H1 (cell line): ENCODE measurements at regions not wholly inside any gene's neighbourhood (a gene's known extent, or its start where the extent isn't known, plus 50 kb on each side); places are given as distances from the start of the nearest gene placed in this dataset.

Source experiments
- CTCF ChIA-PET: fragments of 300-600 bp; sonication (Branson Sonifier 250); formaldehyde crosslinking; loops from one replicate; lab custom pipeline; 2021; ENCODE audit not compliant: partially characterized antibody; lab: Charles Lee
- POLR2A ChIA-PET: fragments of 300-600 bp; sonication (Branson Sonifier 250); formaldehyde crosslinking; loops from one replicate; lab custom pipeline; 2021; ENCODE audit warnings: inconsistent platforms; ENCODE audit not compliant: partially characterized antibody; lab: Charles Lee
- DNase-seq, 2 experiments: peaks; one replicate each; pipeline versions ENCODE4 v3.0.0 to v3.0.0-alpha.2; 2010 to 2022; ENCODE audit warnings: low spot score in 2 of 2, low read depth in 1 of 2, mixed read lengths in 1 of 2
- FAIRE-seq: peaks from 2 replicates; lab custom pipeline; 2011; peaks lifted over from hg19 to GRCh38; lab: Jason Lieb, UNC
- H2AFZ ChIP-seq: 2 replicates; pipeline ENCODE4 v1.8.1; 2012; ENCODE audit warnings: low read length, inconsistent platforms
- H2AK5ac ChIP-seq: 2 replicates; pipeline ENCODE4 v1.6.1; 2013; ENCODE audit warnings: low read depth, low read length
- H2BK120ac ChIP-seq: replicated peaks from 2 replicates; pipeline ENCODE3; 2013; ENCODE audit warnings: low read depth, low read length, inconsistent platforms
- H2BK12ac ChIP-seq: 2 replicates; pipeline ENCODE4 v1.6.1; 2013; ENCODE audit warnings: low read depth, low read length
- H2BK15ac ChIP-seq: 2 replicates; pipeline ENCODE4 v1.6.1; 2013; ENCODE audit warnings: low read length
- H2BK20ac ChIP-seq: 2 replicates; pipeline ENCODE4 v1.6.1; 2013; ENCODE audit warnings: low read length
- H2BK5ac ChIP-seq: 2 replicates; pipeline ENCODE4 v1.6.1; 2013; ENCODE audit warnings: low read depth, low read length
- H3K14ac ChIP-seq: 2 replicates; pipeline ENCODE4 v1.6.1; 2013; ENCODE audit warnings: inconsistent platforms; ENCODE audit not compliant: insufficient read length
- H3K18ac ChIP-seq: 2 replicates; pipeline ENCODE4 v1.6.1; 2013; ENCODE audit warnings: low read length; ENCODE audit errors: extremely low read depth
- H3K23ac ChIP-seq: 2 replicates; pipeline ENCODE4 v1.6.1; 2013; ENCODE audit warnings: inconsistent platforms; ENCODE audit not compliant: insufficient read length
- H3K23me2 ChIP-seq: 2 replicates; pipeline ENCODE4 v1.6.1; 2013; ENCODE audit warnings: low read depth, low read length
- H3K27ac ChIP-seq: 2 replicates; pipeline ENCODE4 v1.6.1; 2011; ENCODE audit warnings: low read depth, low read length, inconsistent platforms
- H3K27me3 ChIP-seq, 4 experiments: replicated peaks in 1 of 4; 1 replicate in 1 of 4; 2 replicates in 3 of 4; pipeline versions ENCODE4 v1.6.1 to v1.8.1; 2011 to 2013; ENCODE audit warnings: low read length in 3 of 4, mild to moderate bottlenecking in 3 of 4, inconsistent platforms in 2 of 4, mixed read lengths in 2 of 4, moderate library complexity in 1 of 4; ENCODE audit not compliant: control insufficient read depth in 3 of 4, insufficient read depth in 3 of 4; ENCODE audit errors: extremely low read depth in 1 of 4
- H3K36me3 ChIP-seq, 4 experiments: 2 replicates each; pipeline versions ENCODE4 v1.6.1 to v1.8.1; 2011 to 2013; ENCODE audit warnings: mild to moderate bottlenecking in 4 of 4, low read length in 3 of 4, moderate library complexity in 2 of 4, control low read depth in 1 of 4, inconsistent platforms in 1 of 4; ENCODE audit not compliant: insufficient read depth in 4 of 4, control insufficient read depth in 2 of 4
- H3K4ac ChIP-seq: replicated peaks from 2 replicates; pipeline ENCODE3; 2013; ENCODE audit warnings: low read length, low read depth, mixed read lengths, inconsistent platforms; ENCODE audit not compliant: insufficient read length
- H3K4me1 ChIP-seq, 4 experiments: replicated peaks in 1 of 4; 1 replicate in 1 of 4; 2 replicates in 3 of 4; pipeline versions ENCODE4 v1.6.1 to v1.8.1; 2011 to 2013; ENCODE audit warnings: low read length in 3 of 4, inconsistent platforms in 2 of 4, mixed read lengths in 1 of 4; ENCODE audit not compliant: insufficient read depth in 4 of 4, control insufficient read depth in 3 of 4
- H3K4me2 ChIP-seq, 2 experiments: 2 replicates each; pipeline versions ENCODE4 v1.6.1 to v1.8.1; 2011 to 2013; ENCODE audit warnings: low read depth in 2 of 2, low read length in 2 of 2, control low read depth in 1 of 2, inconsistent platforms in 1 of 2, mild to moderate bottlenecking in 1 of 2; ENCODE audit not compliant: insufficient read depth in 1 of 2
- H3K4me3 ChIP-seq, 4 experiments: fragments of 200-600, 300-600 bp in 1 of 4; sonication (generic), shearing (Covaris generic), sonication (Bioruptor Twin) in 1 of 4; 2 replicates each; pipeline versions ENCODE4 v1.5.1 to v1.8.1; 2011 to 2016; ENCODE audit warnings: low read length in 4 of 4, low read depth in 3 of 4, control low read depth in 2 of 4, inconsistent platforms in 2 of 4, mild to moderate bottlenecking in 2 of 4, mixed read lengths in 1 of 4, moderate library complexity in 1 of 4; ENCODE audit not compliant: insufficient read depth in 2 of 4; ENCODE audit errors: extremely low read depth in 1 of 4
- H3K56ac ChIP-seq: replicated peaks from 2 replicates; pipeline ENCODE3; 2013; ENCODE audit warnings: low read depth, mild to moderate bottlenecking, mixed read lengths, low read length, inconsistent platforms; ENCODE audit not compliant: insufficient read length
- H3K79me1 ChIP-seq: 2 replicates; pipeline ENCODE4 v1.6.1; 2013; ENCODE audit warnings: low read depth, low read length, control low read depth
- H3K79me2 ChIP-seq, 2 experiments: 2 replicates each; pipeline versions ENCODE4 v1.6.1 to v1.8.1; 2012 to 2013; ENCODE audit warnings: low read length in 2 of 2, mild to moderate bottlenecking in 2 of 2, inconsistent platforms in 1 of 2; ENCODE audit not compliant: insufficient read depth in 2 of 2, control insufficient read depth in 1 of 2
- H3K9ac ChIP-seq, 4 experiments: replicated peaks in 1 of 4; 1 replicate in 1 of 4; 2 replicates in 3 of 4; pipeline versions ENCODE4 v1.6.1 to v1.8.1; 2011 to 2013; ENCODE audit warnings: low read depth in 3 of 4, low read length in 3 of 4, control low read depth in 2 of 4, mild to moderate bottlenecking in 2 of 4, moderate library complexity in 2 of 4, inconsistent platforms in 1 of 4; ENCODE audit errors: extremely low read depth in 1 of 4
- H3K9me3 ChIP-seq, 2 experiments: 2 replicates each; pipeline versions ENCODE4 v1.6.1 to v1.8.1; 2012 to 2013; ENCODE audit warnings: mild to moderate bottlenecking in 2 of 2, moderate library complexity in 2 of 2, control low read depth in 1 of 2, inconsistent platforms in 1 of 2, low read depth in 1 of 2, low read length in 1 of 2, mixed read lengths in 1 of 2; ENCODE audit not compliant: insufficient read depth in 2 of 2
- H4K20me1 ChIP-seq, 2 experiments: replicated peaks in 1 of 2; 2 replicates each; pipeline versions ENCODE3 to v1.8.1; 2011 to 2013; ENCODE audit warnings: inconsistent platforms in 2 of 2, low read length in 2 of 2, mild to moderate bottlenecking in 1 of 2; ENCODE audit not compliant: insufficient read depth in 2 of 2, control insufficient read depth in 1 of 2
- H4K5ac ChIP-seq: 2 replicates; pipeline ENCODE4 v1.6.1; 2013; ENCODE audit warnings: low read length, low read depth, mixed read lengths, inconsistent platforms; ENCODE audit not compliant: insufficient read length
- H4K8ac ChIP-seq: 2 replicates; pipeline ENCODE4 v1.8.0; 2013; ENCODE audit warnings: mild to moderate bottlenecking, moderate library complexity, low read length, inconsistent platforms; ENCODE audit not compliant: insufficient read depth; ENCODE audit errors: extremely low read depth
- H4K91ac ChIP-seq: replicated peaks from 2 replicates; pipeline ENCODE3; 2013; ENCODE audit warnings: low read length, mixed read lengths, inconsistent platforms; ENCODE audit not compliant: insufficient read length
- CREB1 ChIP-seq: IDR thresholded peaks from 2 replicates; pipeline ENCODE4 v1.6.1; 2012; ENCODE audit warnings: inconsistent platforms
- NANOG ChIP-seq: IDR thresholded peaks from 2 replicates; pipeline ENCODE4 v1.6.1; 2011; ENCODE audit warnings: low read length, low read depth, mild to moderate bottlenecking, inconsistent platforms; ENCODE audit not compliant: insufficient read depth, poor library complexity, severe bottlenecking
- RAD21 ChIP-seq, 2 experiments: IDR thresholded peaks in 1 of 2; conservative IDR thresholded peaks in 1 of 2; 2 replicates each; pipeline ENCODE4 v1.6.1; 2011; ENCODE audit warnings: low read depth in 2 of 2, low read length in 2 of 2, improper control_type of control experiment in 1 of 2, inconsistent platforms in 1 of 2, mild to moderate bottlenecking in 1 of 2, moderate library complexity in 1 of 2
- SP4 ChIP-seq: IDR thresholded peaks from 2 replicates; pipeline ENCODE4 v1.6.1; 2012; ENCODE audit warnings: low read length, inconsistent platforms
- WGBS, 2 experiments: shearing (Covaris generic) in 1 of 2; methylation state at CpG; one replicate each; pipeline versions ENCODE4 v1.1.6 to v1.1.7; 2013 to 2015; ENCODE audit warnings: low lambda C conversion rate in 2 of 2, mixed read lengths in 2 of 2, inconsistent platforms in 1 of 2, low coverage in 1 of 2, missing lambda C conversion rate in 1 of 2; ENCODE audit not compliant: insufficient replicate concordance in 2 of 2, insufficient coverage in 1 of 2, insufficient read length in 1 of 2; ENCODE audit errors: extremely low coverage in 1 of 2, missing lambda C conversion rate in 1 of 2; 5-methylcytosine and 5-hydroxymethylcytosine counted together

DNA sequence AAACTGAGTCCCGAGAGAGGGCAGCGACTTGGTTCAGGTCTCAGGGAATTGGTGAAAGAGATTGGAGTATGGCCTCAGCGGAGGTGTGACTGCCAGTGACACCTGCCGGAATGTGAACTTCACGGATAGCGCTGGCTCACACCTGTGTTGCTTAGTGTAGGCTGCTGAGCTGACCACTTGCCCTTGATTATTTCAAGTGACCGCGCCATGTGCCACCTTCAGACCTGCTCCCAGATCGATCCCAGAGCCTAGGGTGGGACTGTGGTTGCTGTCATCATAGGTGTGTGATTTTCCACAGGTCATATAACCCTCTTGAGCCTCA, 134.8 kb downstream of the GLI2 start:
- CTCF ChIA-PET: interaction anchor here (1.2 to 17.5 kb wide), 7 partner anchors 10 to 175 kb away, joined by 3 to 158 read pairs (median 7); no protein-coding TSS in a partner anchor
- no peak overlapping the region for H4K8ac ChIP-seq

More for the DNA sequence above, 134.8 kb downstream of the GLI2 start:
- no peaks in the 10 kb centered on the region for H3K9me3 ChIP-seq
- no peak for DNase-seq
- H2BK120ac ChIP-seq: no peak overlapping the region
- no peak overlapping the region for H4K5ac ChIP-seq
- H3K27ac ChIP-seq: no peak overlapping the region
- no peaks in the 10 kb centered on the region for H3K36me3 ChIP-seq
- no peak overlapping the region for H3K14ac ChIP-seq
- H3K23ac ChIP-seq: no peak overlapping the region
- peaks cover 9 to 38% (median 18%) of the 10 kb centered on the region in 4 experiments for H3K4me1 ChIP-seq
- POLR2A ChIA-PET: interaction anchor here (2.1 kb wide), 1 partner anchor 14 kb away, joined by 5 read pairs; no protein-coding TSS in a partner anchor
- TF ChIP-seq CREB1 (no peak), NANOG (no peak), SP4 (no peak), RAD21 (IDR thresholded peaks at IDR 0.05 in 1 of 2, conservative IDR thresholded peaks at IDR 0.05 in 1 of 2; ENCODE audit: low read depth in 2 of 2, low read length in 2 of 2) (no peak)
- TF ChIP-seq, all 59 proteins: peak for 0
- Histone ChIP-seq H3K4ac (no peak overlapping the region), H3K23me2 (no peaks in the 10 kb centered on the region), H3K79me1 (peaks cover 24% of the 10 kb centered on the region), H3K79me2 (peaks cover 0 to 54% of the 10 kb centered on the region in 2 experiments; a peak in 2 of 4 replicates), H3K4me2 (no peak overlapping the region), H4K20me1 (peaks cover 34 to 44% of the 10 kb centered on the region in 2 experiments), H2BK15ac (no peak overlapping the region), H2BK20ac (no peak overlapping the region), H3K4me3 (no peak overlapping the region), H2BK5ac (no peak overlapping the region), H2AFZ (no peak overlapping the region), H3K27me3 (peaks cover 0 to 4% (median 0%) of the 10 kb centered on the region in 4 experiments; a peak in 1 of 7 replicates), H3K9ac (no peak overlapping the region), H2AK5ac (no peak overlapping the region), H3K18ac (no peak overlapping the region), H4K91ac (no peak overlapping the region), H2BK12ac (no peak overlapping the region), H3K56ac (no peak overlapping the region)
- 94% methylated on average over 9 of the region's 9 CpGs; no CpG with 5 or more reads in 1 of the 2 experiments for WGBS, 2 experiments
- FAIRE-seq: no peak
